ENCODE measurements at regions not wholly inside any gene's neighbourhood (a gene's known extent, or its start where the extent isn't known, plus 50 kb on each side); places are given as distances from the start of the nearest gene placed in this dataset.

DNA sequence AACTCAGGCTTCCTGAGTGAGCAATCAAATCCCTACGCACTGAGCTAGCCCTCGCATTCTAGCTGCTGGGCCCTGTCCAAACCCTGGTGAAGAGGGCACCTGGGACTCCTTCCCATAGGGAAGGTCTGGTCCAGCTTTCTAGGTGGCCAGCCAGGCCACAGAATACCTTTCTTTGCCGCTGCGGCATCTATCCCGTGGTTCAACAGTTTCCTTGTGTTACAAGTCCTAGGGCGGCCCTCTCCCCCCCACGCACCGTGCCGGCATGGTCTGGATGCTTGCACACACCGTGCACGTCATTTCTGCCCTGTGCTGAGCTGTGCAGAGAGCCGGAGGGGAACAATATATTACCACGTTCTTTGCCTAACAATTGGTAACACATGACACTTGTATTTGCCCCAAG is 164.6 kb upstream of the TSHZ3 start:
- no peak for TF ChIP-seq POLR2A (IDR thresholded peaks at IDR 0.05)
- TF ChIP-seq, protein P1, sequence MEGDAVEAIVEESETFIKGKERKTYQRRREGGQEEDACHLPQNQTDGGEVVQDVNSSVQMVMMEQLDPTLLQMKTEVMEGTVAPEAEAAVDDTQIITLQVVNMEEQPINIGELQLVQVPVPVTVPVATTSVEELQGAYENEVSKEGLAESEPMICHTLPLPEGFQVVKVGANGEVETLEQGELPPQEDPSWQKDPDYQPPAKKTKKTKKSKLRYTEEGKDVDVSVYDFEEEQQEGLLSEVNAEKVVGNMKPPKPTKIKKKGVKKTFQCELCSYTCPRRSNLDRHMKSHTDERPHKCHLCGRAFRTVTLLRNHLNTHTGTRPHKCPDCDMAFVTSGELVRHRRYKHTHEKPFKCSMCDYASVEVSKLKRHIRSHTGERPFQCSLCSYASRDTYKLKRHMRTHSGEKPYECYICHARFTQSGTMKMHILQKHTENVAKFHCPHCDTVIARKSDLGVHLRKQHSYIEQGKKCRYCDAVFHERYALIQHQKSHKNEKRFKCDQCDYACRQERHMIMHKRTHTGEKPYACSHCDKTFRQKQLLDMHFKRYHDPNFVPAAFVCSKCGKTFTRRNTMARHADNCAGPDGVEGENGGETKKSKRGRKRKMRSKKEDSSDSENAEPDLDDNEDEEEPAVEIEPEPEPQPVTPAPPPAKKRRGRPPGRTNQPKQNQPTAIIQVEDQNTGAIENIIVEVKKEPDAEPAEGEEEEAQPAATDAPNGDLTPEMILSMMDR (IDR thresholded peaks at IDR 0.05), result no peak

All from transverse colon (tissue), 3 donors.